H1 (cell line): ENCODE measurements at regions not wholly inside any gene's neighbourhood (a gene's known extent, or its start where the extent isn't known, plus 50 kb on each side); places are given as distances from the start of the nearest gene placed in this dataset.

Experiments
- CTCF ChIA-PET: fragments of 300-600 bp; sonication (Branson Sonifier 250); formaldehyde crosslinking; loops from one replicate; lab custom pipeline; 2021; ENCODE audit not compliant: partially characterized antibody; lab: Charles Lee
- POLR2A ChIA-PET: fragments of 300-600 bp; sonication (Branson Sonifier 250); formaldehyde crosslinking; loops from one replicate; lab custom pipeline; 2021; ENCODE audit warnings: inconsistent platforms; ENCODE audit not compliant: partially characterized antibody; lab: Charles Lee
- DNase-seq, 2 experiments: peaks; one replicate each; pipeline versions ENCODE4 v3.0.0 to v3.0.0-alpha.2; 2010 to 2022; ENCODE audit warnings: low spot score in 2 of 2, low read depth in 1 of 2, mixed read lengths in 1 of 2
- FAIRE-seq: peaks from 2 replicates; lab custom pipeline; 2011; peaks lifted over from hg19 to GRCh38; lab: Jason Lieb, UNC
- H2AFZ ChIP-seq: 2 replicates; pipeline ENCODE4 v1.8.1; 2012; ENCODE audit warnings: low read length, inconsistent platforms
- H2AK5ac ChIP-seq: 2 replicates; pipeline ENCODE4 v1.6.1; 2013; ENCODE audit warnings: low read depth, low read length
- H2BK120ac ChIP-seq: replicated peaks from 2 replicates; pipeline ENCODE3; 2013; ENCODE audit warnings: low read depth, low read length, inconsistent platforms
- H2BK12ac ChIP-seq: 2 replicates; pipeline ENCODE4 v1.6.1; 2013; ENCODE audit warnings: low read depth, low read length
- H2BK15ac ChIP-seq: 2 replicates; pipeline ENCODE4 v1.6.1; 2013; ENCODE audit warnings: low read length
- H2BK20ac ChIP-seq: 2 replicates; pipeline ENCODE4 v1.6.1; 2013; ENCODE audit warnings: low read length
- H2BK5ac ChIP-seq: 2 replicates; pipeline ENCODE4 v1.6.1; 2013; ENCODE audit warnings: low read depth, low read length
- H3K14ac ChIP-seq: 2 replicates; pipeline ENCODE4 v1.6.1; 2013; ENCODE audit warnings: inconsistent platforms; ENCODE audit not compliant: insufficient read length
- H3K18ac ChIP-seq: 2 replicates; pipeline ENCODE4 v1.6.1; 2013; ENCODE audit warnings: low read length; ENCODE audit errors: extremely low read depth
- H3K23ac ChIP-seq: 2 replicates; pipeline ENCODE4 v1.6.1; 2013; ENCODE audit warnings: inconsistent platforms; ENCODE audit not compliant: insufficient read length
- H3K23me2 ChIP-seq: 2 replicates; pipeline ENCODE4 v1.6.1; 2013; ENCODE audit warnings: low read depth, low read length
- H3K27ac ChIP-seq: 2 replicates; pipeline ENCODE4 v1.6.1; 2011; ENCODE audit warnings: low read depth, low read length, inconsistent platforms
- H3K27me3 ChIP-seq, 4 experiments: replicated peaks in 1 of 4; 1 replicate in 1 of 4; 2 replicates in 3 of 4; pipeline versions ENCODE4 v1.6.1 to v1.8.1; 2011 to 2013; ENCODE audit warnings: low read length in 3 of 4, mild to moderate bottlenecking in 3 of 4, inconsistent platforms in 2 of 4, mixed read lengths in 2 of 4, moderate library complexity in 1 of 4; ENCODE audit not compliant: control insufficient read depth in 3 of 4, insufficient read depth in 3 of 4; ENCODE audit errors: extremely low read depth in 1 of 4
- H3K36me3 ChIP-seq, 4 experiments: 2 replicates each; pipeline versions ENCODE4 v1.6.1 to v1.8.1; 2011 to 2013; ENCODE audit warnings: mild to moderate bottlenecking in 4 of 4, low read length in 3 of 4, moderate library complexity in 2 of 4, control low read depth in 1 of 4, inconsistent platforms in 1 of 4; ENCODE audit not compliant: insufficient read depth in 4 of 4, control insufficient read depth in 2 of 4
- H3K4ac ChIP-seq: replicated peaks from 2 replicates; pipeline ENCODE3; 2013; ENCODE audit warnings: low read length, low read depth, mixed read lengths, inconsistent platforms; ENCODE audit not compliant: insufficient read length
- H3K4me1 ChIP-seq, 4 experiments: replicated peaks in 1 of 4; 1 replicate in 1 of 4; 2 replicates in 3 of 4; pipeline versions ENCODE4 v1.6.1 to v1.8.1; 2011 to 2013; ENCODE audit warnings: low read length in 3 of 4, inconsistent platforms in 2 of 4, mixed read lengths in 1 of 4; ENCODE audit not compliant: insufficient read depth in 4 of 4, control insufficient read depth in 3 of 4
- H3K4me2 ChIP-seq, 2 experiments: 2 replicates each; pipeline versions ENCODE4 v1.6.1 to v1.8.1; 2011 to 2013; ENCODE audit warnings: low read depth in 2 of 2, low read length in 2 of 2, control low read depth in 1 of 2, inconsistent platforms in 1 of 2, mild to moderate bottlenecking in 1 of 2; ENCODE audit not compliant: insufficient read depth in 1 of 2
- H3K4me3 ChIP-seq, 4 experiments: fragments of 200-600, 300-600 bp in 1 of 4; sonication (generic), shearing (Covaris generic), sonication (Bioruptor Twin) in 1 of 4; 2 replicates each; pipeline versions ENCODE4 v1.5.1 to v1.8.1; 2011 to 2016; ENCODE audit warnings: low read length in 4 of 4, low read depth in 3 of 4, control low read depth in 2 of 4, inconsistent platforms in 2 of 4, mild to moderate bottlenecking in 2 of 4, mixed read lengths in 1 of 4, moderate library complexity in 1 of 4; ENCODE audit not compliant: insufficient read depth in 2 of 4; ENCODE audit errors: extremely low read depth in 1 of 4
- H3K56ac ChIP-seq: replicated peaks from 2 replicates; pipeline ENCODE3; 2013; ENCODE audit warnings: low read depth, mild to moderate bottlenecking, mixed read lengths, low read length, inconsistent platforms; ENCODE audit not compliant: insufficient read length
- H3K79me1 ChIP-seq: 2 replicates; pipeline ENCODE4 v1.6.1; 2013; ENCODE audit warnings: low read depth, low read length, control low read depth
- H3K79me2 ChIP-seq, 2 experiments: 2 replicates each; pipeline versions ENCODE4 v1.6.1 to v1.8.1; 2012 to 2013; ENCODE audit warnings: low read length in 2 of 2, mild to moderate bottlenecking in 2 of 2, inconsistent platforms in 1 of 2; ENCODE audit not compliant: insufficient read depth in 2 of 2, control insufficient read depth in 1 of 2
- H3K9ac ChIP-seq, 4 experiments: replicated peaks in 1 of 4; 1 replicate in 1 of 4; 2 replicates in 3 of 4; pipeline versions ENCODE4 v1.6.1 to v1.8.1; 2011 to 2013; ENCODE audit warnings: low read depth in 3 of 4, low read length in 3 of 4, control low read depth in 2 of 4, mild to moderate bottlenecking in 2 of 4, moderate library complexity in 2 of 4, inconsistent platforms in 1 of 4; ENCODE audit errors: extremely low read depth in 1 of 4
- H3K9me3 ChIP-seq, 2 experiments: 2 replicates each; pipeline versions ENCODE4 v1.6.1 to v1.8.1; 2012 to 2013; ENCODE audit warnings: mild to moderate bottlenecking in 2 of 2, moderate library complexity in 2 of 2, control low read depth in 1 of 2, inconsistent platforms in 1 of 2, low read depth in 1 of 2, low read length in 1 of 2, mixed read lengths in 1 of 2; ENCODE audit not compliant: insufficient read depth in 2 of 2
- H4K20me1 ChIP-seq, 2 experiments: replicated peaks in 1 of 2; 2 replicates each; pipeline versions ENCODE3 to v1.8.1; 2011 to 2013; ENCODE audit warnings: inconsistent platforms in 2 of 2, low read length in 2 of 2, mild to moderate bottlenecking in 1 of 2; ENCODE audit not compliant: insufficient read depth in 2 of 2, control insufficient read depth in 1 of 2
- H4K5ac ChIP-seq: 2 replicates; pipeline ENCODE4 v1.6.1; 2013; ENCODE audit warnings: low read length, low read depth, mixed read lengths, inconsistent platforms; ENCODE audit not compliant: insufficient read length
- H4K8ac ChIP-seq: 2 replicates; pipeline ENCODE4 v1.8.0; 2013; ENCODE audit warnings: mild to moderate bottlenecking, moderate library complexity, low read length, inconsistent platforms; ENCODE audit not compliant: insufficient read depth; ENCODE audit errors: extremely low read depth
- H4K91ac ChIP-seq: replicated peaks from 2 replicates; pipeline ENCODE3; 2013; ENCODE audit warnings: low read length, mixed read lengths, inconsistent platforms; ENCODE audit not compliant: insufficient read length
- CEBPB ChIP-seq: IDR thresholded peaks from 2 replicates; pipeline ENCODE4 v1.6.1; 2012; ENCODE audit warnings: low read depth, low read length
- RFX5 ChIP-seq: IDR thresholded peaks from 2 replicates; pipeline ENCODE4 v1.6.1; 2011; ENCODE audit warnings: low read depth, low read length, improper control_type of control experiment, borderline replicate concordance
- SUZ12 ChIP-seq: fragments of 200-600 bp; sonication (generic); IDR thresholded peaks from 2 replicates; pipeline ENCODE4 v1.6.1; 2012; ENCODE audit warnings: mild to moderate bottlenecking, inconsistent platforms, low read length, moderate library complexity, mixed read lengths
- TAF7 ChIP-seq: optimal IDR thresholded peaks from 2 replicates; pipeline ENCODE3; 2011; ENCODE audit warnings: low read depth, mild to moderate bottlenecking, inconsistent platforms, low read length, moderate library complexity, borderline replicate concordance
- YY1 ChIP-seq: IDR thresholded peaks from 2 replicates; pipeline ENCODE4 v1.6.1; 2011; ENCODE audit warnings: low read depth, mild to moderate bottlenecking, low read length
- WGBS, 2 experiments: shearing (Covaris generic) in 1 of 2; methylation state at CpG; one replicate each; pipeline versions ENCODE4 v1.1.6 to v1.1.7; 2013 to 2015; ENCODE audit warnings: low lambda C conversion rate in 2 of 2, mixed read lengths in 2 of 2, inconsistent platforms in 1 of 2, low coverage in 1 of 2, missing lambda C conversion rate in 1 of 2; ENCODE audit not compliant: insufficient replicate concordance in 2 of 2, insufficient coverage in 1 of 2, insufficient read length in 1 of 2; ENCODE audit errors: extremely low coverage in 1 of 2, missing lambda C conversion rate in 1 of 2; 5-methylcytosine and 5-hydroxymethylcytosine counted together

- Histone ChIP-seq H3K27me3 (no peaks in the 10 kb centered on the region), H3K4ac (no peak overlapping the region), H4K20me1 (peaks cover 0 to 5% of the 10 kb centered on the region in 2 experiments), H3K18ac (no peak overlapping the region), H3K23ac (no peak overlapping the region), H2BK120ac (no peak overlapping the region), H4K8ac (no peak overlapping the region), H2AFZ (no peak overlapping the region), H2BK20ac (no peak overlapping the region), H3K4me3 (no peak overlapping the region), H3K79me2 (no peaks in the 10 kb centered on the region), H3K14ac (no peak overlapping the region), H3K79me1 (no peaks in the 10 kb centered on the region), H2AK5ac (no peak overlapping the region), H3K36me3 (no peaks in the 10 kb centered on the region), H4K5ac (no peak overlapping the region), H4K91ac (no peak overlapping the region), H2BK5ac (no peak overlapping the region), H3K27ac (no peak overlapping the region), H3K4me1 (no peaks in the 10 kb centered on the region), H2BK12ac (no peak overlapping the region), H3K4me2 (no peak overlapping the region), H2BK15ac (no peak overlapping the region), H3K23me2 (peaks cover 1% of the 10 kb centered on the region; the same call in 1 of the 2 replicates), H3K9me3 (no peaks in the 10 kb centered on the region), H3K56ac (no peak overlapping the region), H3K9ac (no peak overlapping the region)
- ChIA-PET CTCF (interaction anchor here (2.1 kb wide), 1 partner anchor 11 kb away, joined by 13 read pairs; no protein-coding TSS in a partner anchor), POLR2A (no interaction called here)
- DNase-seq (no peak), FAIRE-seq (no peak)
- 98% methylated on average over 4 of the region's 4 CpGs; no CpG with 5 or more reads in 1 of the 2 experiments for WGBS, 2 experiments
- TF ChIP-seq RFX5 (no peak), TAF7 (no peak), YY1 (no peak), SUZ12 (no peak), CEBPB (no peak)
Measured at GRCh38 chr16:79986352-79986751, 385.8 kb upstream of the MAF start.
